Body of pancreas (tissue), 4 donors: ENCODE measurements at regions not wholly inside any gene's neighbourhood (a gene's known extent, or its start where the extent isn't known, plus 50 kb on each side); places are given as distances from the start of the nearest gene placed in this dataset.
"Not testable (repeated sequence)": the region's sequence is repeated elsewhere in the genome, so short reads cannot be mapped to it uniquely, and the experiment has no call there.

Source experiments
- ATAC-seq: fragments of 150-250 bp; one replicate; pipeline ENCODE4 v1.9.1; 2016
- DNase-seq, 4 donors: peaks; one replicate each; pipeline ENCODE4 v3.0.0-alpha.2; 2019
- H3K27ac ChIP-seq, 4 donors: fragments of 200-600 bp; sonication (generic); 1 replicate in 3 of 4; 2 replicates in 1 of 4; pipeline versions ENCODE4 v1.5.1 to v1.6.1; 2016 to 2019; ENCODE audit warnings: mild to moderate bottlenecking in 1 of 4, mixed read lengths in 1 of 4, moderate library complexity in 1 of 4
- H3K27me3 ChIP-seq, 2 donors: fragments of 200-600 bp; sonication (generic); one replicate each; pipeline ENCODE4 v1.6.0; 2016; ENCODE audit warnings: mild to moderate bottlenecking in 1 of 2
- H3K36me3 ChIP-seq, 2 donors: fragments of 200-600 bp; sonication (generic); replicated peaks in 1 of 2; 2 replicates each; pipeline ENCODE4 v1.5.1; 2016; ENCODE audit warnings: low read depth in 2 of 2; ENCODE audit not compliant: insufficient read depth in 1 of 2
- H3K4me1 ChIP-seq: fragments of 200-600 bp; sonication (generic); one replicate; pipeline ENCODE4 v1.6.0; 2016
- H3K4me3 ChIP-seq, 2 donors: fragments of 200-600 bp; sonication (generic); 1 replicate in 1 of 2; 2 replicates in 1 of 2; pipeline ENCODE4 v1.5.1; 2016 to 2019
- H3K9me3 ChIP-seq, 3 donors: fragments of 200-600 bp; sonication (generic); 1 replicate in 2 of 3; 2 replicates in 1 of 3; pipeline ENCODE4 v1.5.1; 2016
- CTCF ChIP-seq, 7 experiments: fragments of 450-650 bp in 4 of 7; fragments of 200-600 bp in 3 of 7; sonication (generic) in 3 of 7; IDR thresholded peaks; one replicate each; pipeline ENCODE4 v1.5.1; 2016 to 2019; ENCODE audit warnings: antibody characterized with exemption in 7 of 7
- POLR2A ChIP-seq, 3 donors: fragments of 450-650 bp; IDR thresholded peaks; one replicate each; pipeline ENCODE4 v1.6.1; 2016; ENCODE audit warnings: antibody characterized with exemption in 3 of 3, mild to moderate bottlenecking in 2 of 3
- WGBS, 2 donors: methylation state at CpG; one replicate each; pipeline ENCODE4 v1.1.5; 2017; 5-methylcytosine and 5-hydroxymethylcytosine counted together
- intact Hi-C: fragments of 100-400 bp; cut with DNase I; formaldehyde crosslinking; loops from one replicate; pipeline ENCODE4 v1.15.1; 2023

- no peaks in the 10 kb centered on the region for H3K4me1 ChIP-seq
- ATAC-seq: no peak
- 67 to 68% methylated on average over 3 of the region's 3 CpGs for WGBS, 2 donors
- H3K27me3 ChIP-seq: no peaks in the 10 kb centered on the region
- intact Hi-C loops: no loop called here
- no peaks in the 10 kb centered on the region for H3K36me3 ChIP-seq
- no peak overlapping the region for H3K27ac ChIP-seq
- H3K9me3 ChIP-seq: no peaks in the 10 kb centered on the region
- no peak for DNase-seq
- no peak for TF ChIP-seq POLR2A (IDR thresholded peaks at IDR 0.05)
- TF ChIP-seq CTCF (IDR thresholded peaks at IDR 0.05): no peak
- no peak overlapping the region for H3K4me3 ChIP-seq
These were observed 139.6 kb upstream of the RASA1 start for GRCh38 chr5:87127956-87128687.

GRCh38 chr5:87129046-87129445 is 138.6 kb upstream of the RASA1 start:
- no peak for DNase-seq
- Histone ChIP-seq H3K4me3 (no peak overlapping the region), H3K27ac (no peak overlapping the region), H3K9me3 (no peaks in the 10 kb centered on the region), H3K4me1 (no peaks in the 10 kb centered on the region), H3K27me3 (no peaks in the 10 kb centered on the region), H3K36me3 (no peaks in the 10 kb centered on the region)
- intact Hi-C loops: no loop called here
- TF ChIP-seq CTCF (IDR thresholded peaks at IDR 0.05) (no peak), POLR2A (IDR thresholded peaks at IDR 0.05) (no peak)
- 49 to 51% methylated on average over 1 of the region's 1 CpG for WGBS, 2 donors
- ATAC-seq: no peak

- Histone ChIP-seq H3K9me3 (no peaks in the 10 kb centered on the region), H3K27me3 (no peaks in the 10 kb centered on the region), H3K27ac (no peak overlapping the region), H3K4me3 (no peak overlapping the region), H3K36me3 (no peaks in the 10 kb centered on the region), H3K4me1 (no peaks in the 10 kb centered on the region)
- no peak for DNase-seq
- intact Hi-C loops: no loop called here
- TF ChIP-seq POLR2A (IDR thresholded peaks at IDR 0.05) (no peak), CTCF (IDR thresholded peaks at IDR 0.05) (no peak)
- no peak for ATAC-seq
These were observed 135.0 kb upstream of the RASA1 start for GRCh38 chr5:87132696-87133095.

GRCh38 chr5:87134513-87134912 is 133.2 kb upstream of the RASA1 start:
- H3K27me3 ChIP-seq, H3K4me3 ChIP-seq, ATAC-seq, intact Hi-C loops, H3K9me3 ChIP-seq, H3K27ac ChIP-seq, H3K36me3 ChIP-seq, DNase-seq, H3K4me1 ChIP-seq: not testable (repeated sequence)

- ATAC-seq (no peak), DNase-seq (no peak)
- Histone ChIP-seq H3K9me3 (no peaks in the 10 kb centered on the region), H3K4me3 (no peak overlapping the region), H3K36me3 (no peaks in the 10 kb centered on the region), H3K4me1 (no peaks in the 10 kb centered on the region), H3K27ac (no peak overlapping the region), H3K27me3 (no peaks in the 10 kb centered on the region)
- no peak for TF ChIP-seq CTCF (IDR thresholded peaks at IDR 0.05)
- TF ChIP-seq POLR2A (IDR thresholded peaks at IDR 0.05): no peak
- intact Hi-C loops: no loop called here
- 38 to 44% methylated on average over 1 of the region's 1 CpG for WGBS, 2 donors
These were observed 131.6 kb upstream of the RASA1 start for GRCh38 chr5:87136096-87136495.
